Glomerular endothelial cell (primary cell): ENCODE measurements at regions not wholly inside any gene's neighbourhood (a gene's known extent, or its start where the extent isn't known, plus 50 kb on each side); places are given as distances from the start of the nearest gene placed in this dataset.
A peak's percentile ranks its signal among the peaks of the same experiment; 100 is the strongest.

Experiments used
- DNase-seq: peaks from one replicate; pipeline ENCODE4 v3.0.0-alpha.2; 2011; ENCODE audit warnings: low read depth, low spot score; ENCODE audit errors: extremely low read depth

- DNase-seq = peak; percentile 44
These were observed 162.2 kb downstream of the SREK1 start for GRCh38 chr5:66306105-66306843.

GRCh38 chr5:66306844-66307315, 162.8 kb downstream of the SREK1 start:
- no peak for DNase-seq

- peak; percentile 64 for DNase-seq
These were observed 163.6 kb downstream of the SREK1 start for GRCh38 chr5:66307647-66308241.

GRCh38 chr5:66312266-66312665, 168.2 kb downstream of the SREK1 start:
- no peak for DNase-seq

GRCh38 chr5:66315784-66316183, 171.7 kb downstream of the SREK1 start:
- DNase-seq = no peak

- DNase-seq = no peak
These were observed 178.9 kb downstream of the SREK1 start for GRCh38 chr5:66322786-66323528.

GRCh38 chr5:66323529-66323895, 179.4 kb downstream of the SREK1 start:
- no peak for DNase-seq

- DNase-seq = no peak
These were observed 180.3 kb downstream of the SREK1 start for GRCh38 chr5:66324357-66324756.

GRCh38 chr5:66326276-66326675, 182.2 kb downstream of the SREK1 start:
- DNase-seq = no peak

- DNase-seq = no peak
These were observed 182.9 kb downstream of the SREK1 start for GRCh38 chr5:66327008-66327407.

GRCh38 chr5:66329078-66329477, 185.0 kb downstream of the SREK1 start:
- DNase-seq = no peak

GRCh38 chr5:66333192-66333591, 189.1 kb downstream of the SREK1 start:
- DNase-seq = no peak

GRCh38 chr5:66337626-66338226, 193.6 kb downstream of the SREK1 start:
- DNase-seq = no peak

- no peak for DNase-seq
These were observed 194.7 kb downstream of the SREK1 start for GRCh38 chr5:66338828-66339227.

GRCh38 chr5:66339896-66340295, 195.8 kb downstream of the SREK1 start:
- DNase-seq = no peak

- DNase-seq = no peak
These were observed 196.7 kb downstream of the SREK1 start for GRCh38 chr5:66340786-66341185.

GRCh38 chr5:66342341-66342880, 198.3 kb downstream of the SREK1 start:
- DNase-seq = no peak

GRCh38 chr5:66343370-66344071, 199.4 kb downstream of the SREK1 start:
- no peak for DNase-seq

- no peak for DNase-seq
These were observed 200.4 kb downstream of the SREK1 start for GRCh38 chr5:66344544-66344943.

- DNase-seq = no peak
These were observed 201.2 kb downstream of the SREK1 start for GRCh38 chr5:66345281-66345680.

- DNase-seq = no peak
These were observed 202.8 kb downstream of the SREK1 start for GRCh38 chr5:66346869-66347268.
